Gastroesophageal sphincter (tissue), 3 donors: ENCODE measurements at regions not wholly inside any gene's neighbourhood (a gene's known extent, or its start where the extent isn't known, plus 50 kb on each side); places are given as distances from the start of the nearest gene placed in this dataset.

Source experiments
- CTCF ChIP-seq, 4 experiments: fragments of 200-600 bp in 2 of 4; fragments of 450-650 bp in 2 of 4; sonication (generic) in 1 of 4; IDR thresholded peaks; one replicate each; pipeline ENCODE4 v1.5.1; 2017 to 2019; ENCODE audit warnings: antibody characterized with exemption in 4 of 4, mild to moderate bottlenecking in 2 of 4, moderate library complexity in 2 of 4
- EP300 ChIP-seq: sonication (generic); formaldehyde crosslinking; IDR thresholded peaks from one replicate; pipeline ENCODE4 v1.6.1; 2017; ENCODE audit warnings: antibody characterized with exemption, mild to moderate bottlenecking
- POLR2A ChIP-seq, 2 donors: fragments of 450-650 bp; IDR thresholded peaks; one replicate each; pipeline ENCODE4 v1.6.1; 2017; ENCODE audit warnings: antibody characterized with exemption in 2 of 2, mild to moderate bottlenecking in 2 of 2, moderate library complexity in 1 of 2

- no peak for TF ChIP-seq CTCF (IDR thresholded peaks at IDR 0.05)
- TF ChIP-seq POLR2A (IDR thresholded peaks at IDR 0.05), result no peak
- no peak for TF ChIP-seq EP300
Measured at GRCh38 chr10:10310498-10310897, 707.2 kb upstream of the CELF2 start.
